ENCODE measurements at regions not wholly inside any gene's neighbourhood (a gene's known extent, or its start where the extent isn't known, plus 50 kb on each side); places are given as distances from the start of the nearest gene placed in this dataset.

DNA sequence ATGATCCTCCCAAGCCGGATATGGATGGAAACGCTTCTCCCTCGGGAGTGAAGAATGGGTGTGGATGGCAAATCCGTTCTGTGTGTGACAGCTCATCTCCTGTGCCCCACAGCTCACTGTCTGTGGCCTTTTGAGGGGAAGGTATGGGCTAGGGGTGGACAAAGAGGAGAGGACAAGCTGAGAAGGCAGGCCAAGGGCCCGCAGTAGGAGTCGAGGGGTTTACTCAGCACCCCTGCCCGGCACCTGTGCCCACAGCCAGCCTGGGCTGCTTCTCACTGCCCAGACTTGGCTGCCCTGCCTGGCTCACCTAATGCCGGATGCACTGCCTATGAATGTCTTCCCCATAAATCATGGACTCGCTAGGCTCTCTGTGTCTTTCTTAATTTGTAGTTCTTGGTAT lies 503.8 kb downstream of the TCERG1L start:
- Histone ChIP-seq H3K36me3 (no peaks in the 10 kb centered on the region), H3K27ac (no peak overlapping the region), H3K9ac (ENCODE audit: low read depth in 2 of 2, low read length in 2 of 2) (no peak overlapping the region), H3K9me3 (no peaks in the 10 kb centered on the region), H3K4me3 (no peak overlapping the region), H3K27me3 (no peaks in the 10 kb centered on the region), H3K4me1 (no peaks in the 10 kb centered on the region)
- intact Hi-C loops (cut with DNase I) = no loop called here
- DNase-seq = no peak
- TF ChIP-seq, protein P1, sequence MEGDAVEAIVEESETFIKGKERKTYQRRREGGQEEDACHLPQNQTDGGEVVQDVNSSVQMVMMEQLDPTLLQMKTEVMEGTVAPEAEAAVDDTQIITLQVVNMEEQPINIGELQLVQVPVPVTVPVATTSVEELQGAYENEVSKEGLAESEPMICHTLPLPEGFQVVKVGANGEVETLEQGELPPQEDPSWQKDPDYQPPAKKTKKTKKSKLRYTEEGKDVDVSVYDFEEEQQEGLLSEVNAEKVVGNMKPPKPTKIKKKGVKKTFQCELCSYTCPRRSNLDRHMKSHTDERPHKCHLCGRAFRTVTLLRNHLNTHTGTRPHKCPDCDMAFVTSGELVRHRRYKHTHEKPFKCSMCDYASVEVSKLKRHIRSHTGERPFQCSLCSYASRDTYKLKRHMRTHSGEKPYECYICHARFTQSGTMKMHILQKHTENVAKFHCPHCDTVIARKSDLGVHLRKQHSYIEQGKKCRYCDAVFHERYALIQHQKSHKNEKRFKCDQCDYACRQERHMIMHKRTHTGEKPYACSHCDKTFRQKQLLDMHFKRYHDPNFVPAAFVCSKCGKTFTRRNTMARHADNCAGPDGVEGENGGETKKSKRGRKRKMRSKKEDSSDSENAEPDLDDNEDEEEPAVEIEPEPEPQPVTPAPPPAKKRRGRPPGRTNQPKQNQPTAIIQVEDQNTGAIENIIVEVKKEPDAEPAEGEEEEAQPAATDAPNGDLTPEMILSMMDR (IDR thresholded peaks at IDR 0.05) = no peak

DNA sequence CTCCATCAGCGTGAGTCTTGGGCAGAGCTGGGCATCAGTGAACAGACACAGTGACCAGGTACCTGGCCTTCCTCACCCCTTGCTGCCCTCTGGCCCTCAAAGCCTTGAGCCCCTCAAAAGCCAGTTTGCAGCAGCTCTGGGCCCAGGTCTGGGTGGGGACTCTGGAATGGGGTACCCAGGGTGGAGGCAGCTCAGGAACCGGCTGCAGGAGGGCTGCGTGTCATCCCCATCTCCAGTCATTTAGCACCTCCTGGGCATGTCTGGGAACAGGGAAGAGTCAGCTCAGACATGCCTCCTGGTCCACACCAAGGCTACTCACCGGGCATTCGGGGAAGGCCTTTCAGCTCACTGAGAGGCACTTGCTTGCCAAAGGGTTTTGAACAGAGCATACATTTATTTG lies 503.3 kb downstream of the TCERG1L start:
- Histone ChIP-seq H3K36me3 (no peaks in the 10 kb centered on the region), H3K4me1 (no peaks in the 10 kb centered on the region), H3K9me3 (no peaks in the 10 kb centered on the region), H3K27me3 (no peaks in the 10 kb centered on the region), H3K9ac (ENCODE audit: low read depth in 2 of 2, low read length in 2 of 2) (no peak overlapping the region), H3K4me3 (no peak overlapping the region), H3K27ac (no peak overlapping the region)
- no peak for DNase-seq
- intact Hi-C loops (cut with DNase I) = no loop called here
- TF ChIP-seq, protein P1 (IDR thresholded peaks at IDR 0.05) = no peak

DNA sequence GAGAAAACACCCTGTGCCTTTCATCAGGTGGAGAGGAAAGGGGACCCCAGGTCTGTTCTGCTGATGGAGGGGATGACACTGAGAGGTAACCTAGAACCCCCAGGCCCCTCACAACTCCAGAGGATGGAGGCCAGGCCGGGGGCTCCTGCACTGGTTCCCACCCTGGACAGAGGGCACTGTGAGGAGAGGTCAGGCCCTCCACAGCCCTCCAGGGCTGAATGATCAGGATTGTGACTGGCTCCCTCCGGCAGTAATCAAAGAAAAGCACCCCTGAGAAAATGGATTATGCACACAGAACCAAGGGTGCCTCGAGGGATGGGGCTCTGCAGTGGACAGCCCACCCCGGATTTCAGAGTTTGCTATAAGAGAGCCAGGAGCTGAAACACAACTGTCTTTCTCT lies 502.8 kb downstream of the TCERG1L start:
- no peak for DNase-seq
- H3K4me1 ChIP-seq = no peaks in the 10 kb centered on the region
- H3K36me3 ChIP-seq = no peaks in the 10 kb centered on the region
- TF ChIP-seq, protein P1 (IDR thresholded peaks at IDR 0.05) = no peak
- H3K4me3 ChIP-seq = no peak overlapping the region
- no peak overlapping the region for H3K9ac ChIP-seq (ENCODE audit: low read depth in 2 of 2, low read length in 2 of 2)
- H3K27ac ChIP-seq = no peak overlapping the region
- H3K27me3 ChIP-seq = no peaks in the 10 kb centered on the region
- no peaks in the 10 kb centered on the region for H3K9me3 ChIP-seq
- intact Hi-C loops (cut with DNase I) = no loop called here

DNA sequence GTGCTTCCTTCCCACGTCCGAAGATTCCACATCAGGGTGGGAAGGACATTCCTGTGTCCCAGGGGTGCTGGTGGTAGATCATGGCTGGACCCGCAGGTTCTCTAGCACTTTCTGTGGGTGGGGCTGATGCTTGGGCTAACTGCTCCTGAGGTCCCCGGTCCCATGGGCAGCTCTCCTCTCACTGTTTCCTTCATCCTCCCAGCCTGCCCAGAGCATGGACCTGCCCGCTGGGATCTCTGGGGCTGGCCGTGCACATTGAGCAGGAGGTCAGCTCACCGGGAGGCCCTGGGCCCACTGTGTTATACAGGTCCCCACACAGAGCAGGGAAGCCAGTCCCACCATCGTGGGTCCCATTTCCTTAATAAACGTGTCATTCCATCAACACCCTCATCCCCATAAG lies 502.3 kb downstream of the TCERG1L start:
- TF ChIP-seq, protein P1 (IDR thresholded peaks at IDR 0.05) = no peak
- Histone ChIP-seq H3K4me3 (no peak overlapping the region), H3K36me3 (no peaks in the 10 kb centered on the region), H3K9ac (ENCODE audit: low read depth in 2 of 2, low read length in 2 of 2) (no peak overlapping the region), H3K27me3 (no peaks in the 10 kb centered on the region), H3K9me3 (no peaks in the 10 kb centered on the region), H3K27ac (no peak overlapping the region), H3K4me1 (no peaks in the 10 kb centered on the region)
- intact Hi-C loops (cut with DNase I) = no loop called here
- DNase-seq = no peak

DNA sequence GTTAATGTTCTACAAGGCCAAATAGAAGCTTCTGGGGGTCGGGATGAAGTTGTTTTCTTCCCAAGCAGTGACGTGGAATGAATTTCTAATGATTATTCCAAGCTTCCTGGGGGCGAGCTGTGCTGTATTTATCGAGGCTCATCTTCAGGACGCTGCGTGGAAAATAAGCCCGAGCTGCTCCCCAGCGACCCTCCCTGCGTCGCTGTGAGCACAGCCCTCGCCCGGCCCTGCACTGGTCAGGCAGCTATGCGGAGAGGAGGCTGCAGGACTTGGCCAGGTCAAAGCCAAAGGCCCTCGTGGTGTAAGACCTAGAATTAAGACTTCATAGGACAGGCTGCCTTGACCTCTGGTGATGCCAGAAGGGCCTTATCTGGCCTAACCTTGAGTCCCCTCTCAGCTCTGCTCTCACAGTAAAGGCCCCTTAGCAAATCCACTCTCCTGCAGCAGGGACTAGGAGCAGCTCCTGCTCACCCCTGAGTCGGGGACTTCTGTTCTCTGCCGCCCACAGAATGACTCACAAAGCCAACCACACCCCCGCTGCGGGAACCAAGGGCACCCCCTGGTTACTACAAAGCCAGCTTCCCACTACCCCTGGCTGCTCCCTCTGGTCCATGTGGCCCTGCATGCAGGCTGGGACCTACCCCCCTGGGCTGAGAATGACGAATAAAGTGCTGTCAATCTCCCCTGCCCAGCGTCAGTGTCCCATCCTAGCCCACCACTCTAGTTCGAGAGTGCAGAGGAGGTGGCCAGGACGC lies 501.6 kb downstream of the TCERG1L start:
- Histone ChIP-seq H3K36me3 (no peaks in the 10 kb centered on the region), H3K9ac (ENCODE audit: low read depth in 2 of 2, low read length in 2 of 2) (no peak overlapping the region), H3K4me3 (no peak overlapping the region), H3K27me3 (no peaks in the 10 kb centered on the region), H3K27ac (no peak overlapping the region), H3K4me1 (no peaks in the 10 kb centered on the region), H3K9me3 (no peaks in the 10 kb centered on the region)
- intact Hi-C loops (cut with DNase I) = no loop called here
- DNase-seq = no peak
- TF ChIP-seq, protein P1 (IDR thresholded peaks at IDR 0.05) = no peak
